Frontal cortex (tissue), 3 donors: ENCODE measurements at regions not wholly inside any gene's neighbourhood (a gene's known extent, or its start where the extent isn't known, plus 50 kb on each side); places are given as distances from the start of the nearest gene placed in this dataset.

Experiments
- DNase-seq, 2 donors: peaks; one replicate each; pipeline ENCODE4 v3.0.0; 2012; ENCODE audit warnings: low spot score in 2 of 2
- FAIRE-seq: peaks from 2 replicates; lab custom pipeline; 2012; peaks lifted over from hg19 to GRCh38; lab: Jason Lieb, UNC
- donor health status: control.
- donor health status: control.
- donor health status: control.

DNA sequence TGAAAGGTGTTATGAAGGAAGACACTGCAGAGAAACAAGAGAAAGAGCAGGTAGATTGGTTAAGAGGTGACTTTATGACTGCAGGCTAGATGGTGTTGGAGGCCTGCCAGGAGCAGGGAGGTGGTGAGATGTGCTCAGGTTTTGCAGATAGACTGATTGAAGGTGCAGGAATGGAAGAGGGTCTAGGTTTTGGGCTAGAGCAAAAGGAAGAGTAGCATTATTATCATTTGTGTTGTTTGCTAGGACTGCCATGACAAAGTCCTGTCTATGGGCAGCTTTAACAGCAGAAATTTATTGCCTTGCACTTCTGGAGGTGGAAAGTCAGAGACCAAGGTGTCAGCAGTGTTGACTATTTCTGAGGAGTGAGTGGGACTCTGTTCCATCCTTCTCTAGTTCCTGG, 172.9 kb upstream of the SOX11 start:
- DNase-seq, result no peak
- no peak for FAIRE-seq

DNA sequence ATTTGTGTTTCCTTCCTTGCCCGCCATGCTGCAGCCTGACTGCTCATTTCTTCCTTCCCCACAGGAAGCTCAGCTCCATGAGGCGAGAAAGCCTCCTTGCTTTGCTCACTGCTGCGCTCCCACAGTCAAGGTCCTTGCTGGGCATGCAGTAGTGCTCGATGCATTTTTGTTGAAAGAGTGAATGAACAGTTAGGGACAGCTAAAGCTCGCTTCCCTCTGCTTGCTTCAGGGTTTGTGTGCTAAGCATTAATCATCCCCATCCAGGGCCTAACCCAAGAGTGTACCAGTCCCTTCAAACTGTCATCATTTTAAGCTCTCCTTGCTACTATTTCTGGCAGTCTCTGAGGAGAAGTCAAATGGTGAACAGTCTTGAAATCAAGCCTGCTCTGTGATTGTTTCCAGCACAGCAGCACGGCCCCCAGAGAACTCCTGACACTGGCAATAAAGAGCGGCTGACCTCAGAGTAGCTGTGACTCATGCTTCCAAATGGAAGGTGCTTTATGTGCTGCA, 171.7 kb upstream of the SOX11 start:
- no peak for DNase-seq
- no peak for FAIRE-seq

DNA sequence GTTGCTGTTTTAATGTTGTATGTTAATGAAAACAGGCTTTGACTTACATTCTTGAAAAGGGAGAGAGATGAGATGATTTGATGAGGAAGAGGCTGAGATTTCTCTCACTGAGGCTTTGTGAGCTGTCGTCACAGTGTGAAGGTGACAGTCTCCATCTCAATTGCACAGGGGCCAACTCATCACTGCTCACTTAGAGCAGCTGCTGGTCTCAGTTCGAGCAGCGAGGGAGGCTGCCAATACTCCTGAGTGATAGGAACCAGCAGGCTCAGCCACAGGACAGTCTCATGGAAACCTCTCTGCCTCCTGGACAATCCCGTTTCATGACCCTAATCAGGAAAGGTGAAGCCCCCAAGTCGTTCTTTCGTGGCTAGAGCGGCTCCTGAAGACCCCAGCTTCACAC, 170.7 kb upstream of the SOX11 start:
- no peak for DNase-seq
- FAIRE-seq, result no peak

DNA sequence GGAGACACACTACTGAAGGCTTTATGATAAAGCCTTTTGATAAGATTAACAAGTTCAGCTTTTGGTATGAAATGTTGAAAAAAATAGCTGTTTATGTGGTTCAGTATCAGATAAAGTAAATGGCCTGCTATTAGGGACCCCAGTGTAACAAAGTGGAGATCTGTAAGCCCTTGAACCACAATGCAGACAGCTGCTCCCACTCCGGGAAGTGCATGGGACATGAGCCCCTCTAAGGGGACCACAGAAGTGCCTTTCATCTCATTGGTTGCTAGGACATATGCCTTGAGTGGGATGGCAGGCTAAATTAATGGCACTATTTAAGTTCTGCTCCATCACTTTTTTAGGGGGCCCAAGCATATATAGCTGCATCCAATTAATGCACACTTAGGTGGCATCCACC, 167.6 kb upstream of the SOX11 start:
- DNase-seq (no peak), FAIRE-seq (no peak)

DNA sequence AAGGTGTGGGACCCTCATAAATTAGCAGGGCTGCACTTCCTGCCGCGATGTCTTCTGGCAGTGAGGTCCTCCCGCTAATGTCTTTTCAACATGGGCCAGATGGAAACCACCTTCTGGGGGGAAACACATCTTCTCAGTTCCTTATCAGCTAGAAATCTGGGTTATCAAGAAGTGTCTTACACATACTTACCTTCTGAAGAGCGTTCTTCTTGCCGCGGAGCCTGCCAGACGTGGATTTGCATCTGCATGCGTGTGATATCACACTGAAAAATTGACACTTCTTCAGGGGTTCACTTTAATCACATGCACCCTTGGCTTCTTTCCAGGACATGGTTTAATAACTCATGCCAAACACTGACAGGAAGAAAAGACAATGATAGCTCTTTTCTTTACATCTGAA, 163.5 kb upstream of the SOX11 start:
- no peak for DNase-seq
- FAIRE-seq, result no peak

DNA sequence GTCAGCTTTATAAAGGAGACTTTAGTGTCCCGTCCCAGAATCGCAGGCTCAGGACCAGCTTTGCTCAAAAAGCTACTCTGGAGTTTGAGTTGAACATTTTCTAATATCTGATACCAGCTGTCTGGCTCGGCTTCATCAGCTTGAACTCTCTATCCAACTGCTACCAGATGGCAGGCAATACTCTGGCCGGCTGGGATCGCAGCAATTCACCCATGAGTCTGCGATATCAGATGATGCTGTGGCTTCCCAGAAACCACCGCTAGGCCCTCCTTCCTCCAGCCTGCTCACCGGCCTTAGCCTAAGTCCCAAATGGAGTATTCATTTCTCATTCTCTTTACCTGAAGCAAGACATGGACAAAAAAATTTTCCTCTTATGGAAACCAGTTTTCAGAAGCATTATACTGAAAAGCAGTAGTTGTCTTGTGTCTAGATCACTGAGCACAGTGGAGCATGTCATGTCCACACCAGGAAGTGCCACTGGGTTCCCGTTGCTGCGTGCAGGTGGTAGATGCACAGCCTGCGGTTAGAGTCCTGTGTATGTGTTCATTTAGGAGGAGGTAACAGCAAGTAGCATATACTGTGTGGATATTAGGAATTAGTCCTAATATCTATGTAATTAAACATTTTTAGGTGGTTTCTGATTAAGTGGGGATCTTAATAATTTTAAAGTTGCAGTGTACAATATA, 162.0 kb upstream of the SOX11 start:
- no peak for FAIRE-seq

DNA sequence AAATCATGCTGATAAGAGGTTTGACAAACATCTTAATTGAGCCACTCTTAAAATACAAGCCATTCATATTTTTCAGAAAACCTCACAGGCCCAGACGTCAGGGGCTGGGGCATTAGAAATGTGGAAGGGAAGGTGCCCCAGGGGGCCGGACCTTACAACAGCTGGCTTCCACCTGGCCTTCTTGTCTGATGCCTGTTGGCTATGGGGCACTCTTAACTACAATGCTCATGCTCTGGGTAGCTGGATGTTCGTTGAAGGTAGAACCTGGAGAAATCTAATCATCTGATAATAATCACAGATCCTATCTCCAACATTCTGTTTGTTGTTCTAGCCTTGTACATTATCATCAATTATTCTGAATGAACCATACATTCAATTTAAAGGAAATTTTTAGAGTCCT, 156.9 kb upstream of the SOX11 start:
- no peak for FAIRE-seq
- DNase-seq, result no peak

More for the DNA sequence above, 162.0 kb upstream of the SOX11 start:
- no peak for DNase-seq

DNA sequence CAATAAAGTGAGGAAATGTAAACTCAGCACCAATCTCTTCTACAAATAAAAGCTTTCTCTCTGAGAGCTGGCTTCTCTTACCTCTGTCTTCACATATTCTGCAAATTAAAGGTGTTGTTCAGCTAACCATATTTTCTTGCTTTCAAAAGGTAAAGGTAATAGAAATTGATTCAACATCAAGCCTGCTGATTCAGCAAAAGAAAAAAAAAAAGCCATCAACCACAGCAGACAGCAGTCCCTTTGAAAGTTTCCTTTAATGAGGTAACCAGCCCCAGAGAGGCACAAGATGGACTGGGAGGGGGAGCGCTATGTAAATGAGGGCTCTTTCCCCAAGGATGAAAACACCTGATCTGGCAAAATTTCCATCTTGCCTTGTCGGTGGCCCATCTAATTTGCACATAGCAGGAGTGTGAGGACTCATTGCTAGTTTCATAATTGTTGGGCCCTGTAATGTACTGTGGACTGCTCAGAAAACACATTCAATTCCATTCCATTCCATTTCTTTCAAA, 154.9 kb upstream of the SOX11 start:
- no peak for DNase-seq

DNA sequence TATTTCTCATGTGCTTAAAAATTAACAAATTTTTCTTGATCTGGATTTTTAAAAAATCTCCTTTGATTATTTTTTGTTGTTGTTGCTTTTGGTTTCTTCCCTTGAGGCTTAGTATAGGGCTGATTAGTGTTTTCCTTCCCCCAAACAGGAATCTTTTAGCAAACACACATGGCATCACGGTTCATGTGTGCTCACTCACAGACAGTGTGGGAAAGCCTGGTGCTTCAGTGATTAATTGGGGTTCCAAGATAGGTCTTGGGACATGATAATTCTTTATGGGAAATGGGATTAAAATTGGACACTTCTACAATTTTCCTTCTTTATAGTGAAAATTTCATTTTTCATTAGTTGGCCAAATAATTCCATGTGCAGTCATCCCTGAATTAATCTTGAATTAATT, 153.9 kb upstream of the SOX11 start:
- DNase-seq, result no peak
- peak; percentile 28 for FAIRE-seq

More for the DNA sequence above, 154.9 kb upstream of the SOX11 start:
- no peak for FAIRE-seq

DNA sequence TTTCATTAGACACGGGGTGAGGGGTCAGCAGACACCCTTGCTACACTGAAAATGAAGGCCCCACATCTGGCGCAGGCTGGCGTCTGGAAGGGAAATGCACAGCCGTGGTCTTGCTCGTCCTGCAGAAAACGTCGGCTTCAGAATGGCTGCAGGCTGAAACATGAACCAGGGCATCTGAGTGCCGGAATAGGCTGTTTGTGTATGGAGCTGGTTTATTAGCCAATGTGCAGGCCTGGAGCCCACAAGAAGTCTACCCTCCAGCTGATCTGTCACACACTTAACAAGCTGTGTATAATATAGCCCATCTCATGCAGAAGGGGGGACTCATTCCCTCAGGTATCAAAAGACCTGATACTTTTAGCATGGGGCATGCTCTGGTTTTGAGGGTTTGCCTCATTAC, 153.4 kb upstream of the SOX11 start:
- FAIRE-seq, result no peak
- no peak for DNase-seq

DNA sequence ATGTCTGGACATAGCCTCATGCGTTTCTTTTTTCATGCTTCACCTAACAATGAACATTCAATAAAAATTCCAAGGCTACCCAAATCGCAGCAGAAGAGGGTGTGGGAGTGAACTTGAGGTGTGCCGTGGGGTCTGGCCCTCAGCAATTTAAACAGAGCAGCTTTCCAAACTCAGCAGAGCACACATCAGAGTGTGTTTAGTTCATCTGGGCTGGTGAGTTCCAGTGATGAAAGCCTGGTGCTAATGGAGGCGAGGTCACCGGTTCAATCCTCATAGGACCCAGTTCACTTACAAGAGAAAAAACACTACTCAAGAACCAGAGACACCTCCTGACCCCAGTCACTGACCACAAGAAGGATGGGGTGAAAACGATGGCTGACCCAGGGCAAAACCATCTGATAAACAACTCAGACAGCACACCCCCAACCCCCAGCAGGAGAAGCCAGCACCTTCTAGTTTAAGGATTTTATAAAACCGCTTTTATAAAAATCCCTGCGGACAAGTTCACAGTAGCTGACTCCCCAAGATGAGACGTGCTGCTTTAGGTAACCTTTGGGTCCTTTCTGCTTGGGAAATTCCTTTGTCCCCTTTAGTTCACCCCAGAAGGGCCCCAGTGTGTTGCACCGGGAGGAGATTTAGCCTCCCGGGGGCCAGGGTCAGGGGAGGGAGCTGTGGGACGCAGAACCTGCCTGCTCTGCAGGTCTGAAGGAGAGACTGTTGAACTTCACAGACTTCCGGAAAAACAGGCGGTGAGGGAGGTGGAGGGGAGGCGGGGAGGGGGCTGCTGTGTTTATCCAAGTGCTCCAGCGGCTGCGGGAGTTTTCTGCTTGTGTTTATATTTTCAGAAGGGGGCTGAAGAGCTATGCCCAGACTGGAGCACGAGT, 152.7 kb upstream of the SOX11 start:
- DNase-seq, result no peak
- FAIRE-seq, result no peak

DNA sequence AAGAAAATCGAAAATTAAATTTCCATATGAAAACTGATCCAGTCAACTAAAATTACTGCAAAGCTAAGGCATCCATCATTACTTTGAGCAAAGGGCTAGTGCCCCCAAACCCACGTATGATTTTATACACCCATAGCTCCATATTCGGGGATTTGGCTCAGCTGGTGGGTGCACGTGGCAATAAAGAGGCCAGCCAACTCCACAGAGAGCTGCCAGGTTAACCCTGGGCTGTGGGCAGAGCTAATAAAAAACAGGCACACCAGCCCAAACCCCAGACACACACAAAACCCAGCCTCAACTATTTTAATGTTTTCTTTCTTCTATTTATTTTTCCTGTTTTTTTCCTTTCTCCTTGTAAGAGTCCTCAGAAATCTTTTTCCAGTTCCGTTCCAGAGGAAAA, 151.3 kb upstream of the SOX11 start:
- DNase-seq, result no peak
- no peak for FAIRE-seq

DNA sequence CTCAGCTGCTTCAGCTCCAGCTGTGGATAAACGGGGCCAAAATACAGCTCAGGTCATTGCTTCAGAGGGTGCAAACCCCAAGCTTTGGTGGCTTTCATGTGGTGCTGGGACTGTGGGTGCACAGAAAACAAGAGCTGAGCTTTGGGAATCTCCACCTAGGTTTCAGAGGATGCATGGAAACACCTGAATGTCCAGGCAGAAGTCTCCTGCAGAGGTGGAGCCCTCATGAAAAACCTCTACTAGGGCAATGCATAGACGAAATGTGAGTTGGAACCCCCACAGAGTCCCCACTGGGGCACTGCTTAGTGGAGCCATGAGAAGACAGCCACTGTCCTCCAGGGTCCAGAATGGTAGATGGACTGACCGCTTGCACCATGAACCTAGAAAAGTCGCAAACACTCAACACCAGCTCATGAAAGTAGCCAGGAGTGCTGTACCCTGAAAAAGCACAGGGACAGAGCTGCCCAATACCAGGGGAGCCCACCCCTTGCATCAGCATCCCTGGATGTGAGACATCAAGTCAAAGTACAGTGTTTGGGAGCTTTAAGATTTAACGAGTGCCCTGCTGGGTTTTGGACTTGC, 147.9 kb upstream of the SOX11 start:
- DNase-seq (no peak), FAIRE-seq (no peak)

DNA sequence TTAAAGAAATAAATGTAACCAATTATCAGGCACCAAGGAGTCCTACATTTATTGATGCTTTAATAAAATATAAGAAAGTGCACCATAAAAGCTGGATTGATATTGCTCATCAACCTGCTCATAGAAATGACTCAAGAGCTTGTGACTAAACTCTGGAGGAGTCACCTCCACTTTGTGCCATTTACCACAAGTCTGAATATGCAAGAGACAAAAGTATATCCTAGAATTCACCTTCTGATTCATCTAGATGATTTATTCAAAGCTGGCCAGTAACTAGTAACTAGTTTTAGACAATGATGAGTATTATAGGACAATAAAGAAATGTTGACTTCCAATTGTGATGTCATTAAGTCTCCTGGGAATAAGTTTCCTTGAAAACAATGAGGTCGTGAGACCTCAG, 146.0 kb upstream of the SOX11 start:
- DNase-seq (no peak), FAIRE-seq (no peak)

DNA sequence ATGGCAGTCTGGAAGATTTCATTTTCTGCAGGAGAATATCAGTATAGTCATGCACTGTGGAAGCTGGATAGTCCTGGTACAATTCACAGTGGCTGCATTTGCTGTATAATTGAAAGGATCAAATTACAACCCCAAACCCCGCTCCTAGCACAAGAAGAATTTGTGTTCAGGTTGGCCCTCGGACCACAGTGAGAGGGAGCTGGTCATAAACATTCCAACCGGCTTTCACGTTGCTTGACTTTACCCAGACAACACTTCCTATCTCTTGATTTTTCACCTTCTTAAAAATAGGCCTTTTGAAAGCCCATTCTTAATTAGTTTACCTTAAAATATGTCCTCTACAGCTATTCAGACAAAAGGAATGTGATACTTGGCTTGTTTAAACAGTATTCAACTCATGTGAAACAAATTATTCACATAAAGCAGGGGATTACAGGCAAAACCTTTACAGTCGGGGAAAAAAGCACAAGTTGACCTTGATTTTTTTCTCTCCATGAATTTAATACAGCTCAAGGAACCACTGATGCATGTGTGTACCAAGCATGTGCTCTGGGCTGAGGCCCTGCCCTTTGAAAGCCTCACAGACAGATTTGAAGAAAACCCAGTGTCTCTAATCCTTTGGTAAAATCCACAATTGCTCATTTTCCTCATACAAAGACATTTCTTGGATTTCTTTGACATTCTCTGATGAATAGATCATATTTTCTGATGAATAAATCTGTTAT, 143.0 kb upstream of the SOX11 start:
- FAIRE-seq (no peak), DNase-seq (no peak)

DNA sequence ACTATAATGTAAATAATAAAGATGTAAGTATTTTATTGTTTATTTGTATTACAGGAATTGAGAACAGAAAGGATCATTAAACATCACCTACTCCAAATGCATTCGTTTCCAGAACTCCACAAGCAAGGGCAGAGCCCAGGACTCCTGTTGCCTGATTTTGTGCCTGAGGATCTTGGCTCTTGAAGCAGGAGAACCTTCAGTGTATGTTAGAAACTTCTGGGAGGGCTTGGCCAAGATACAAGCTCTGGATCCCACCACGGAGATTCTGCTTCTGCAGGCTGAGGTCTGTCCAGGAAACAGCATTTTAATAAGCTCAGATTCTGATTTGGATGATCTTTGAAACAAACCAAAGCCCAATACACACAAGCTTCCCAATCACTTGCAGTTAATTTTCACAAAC, 142.4 kb upstream of the SOX11 start:
- no peak for DNase-seq
- FAIRE-seq, result no peak

DNA sequence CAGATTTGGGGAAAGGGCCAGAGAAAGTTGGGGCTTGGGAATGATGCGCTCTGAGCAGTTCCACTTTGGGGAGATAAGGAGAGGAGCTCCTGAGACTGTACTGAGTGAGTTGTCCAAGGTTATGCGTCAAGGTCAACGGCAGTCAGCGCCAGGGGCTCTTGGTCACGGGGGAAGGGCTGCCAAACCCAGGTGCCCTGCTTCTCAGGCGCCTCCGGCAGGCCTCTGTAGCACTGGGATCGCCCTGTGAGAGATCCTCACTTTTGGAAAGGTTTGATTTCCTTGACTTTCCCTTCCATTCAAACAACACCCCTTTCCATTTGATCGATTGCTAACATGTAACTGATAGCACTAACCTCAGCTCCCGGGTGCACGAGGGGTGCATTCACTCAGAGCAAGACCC, 136.5 kb upstream of the SOX11 start:
- DNase-seq (no peak), FAIRE-seq (no peak)

DNA sequence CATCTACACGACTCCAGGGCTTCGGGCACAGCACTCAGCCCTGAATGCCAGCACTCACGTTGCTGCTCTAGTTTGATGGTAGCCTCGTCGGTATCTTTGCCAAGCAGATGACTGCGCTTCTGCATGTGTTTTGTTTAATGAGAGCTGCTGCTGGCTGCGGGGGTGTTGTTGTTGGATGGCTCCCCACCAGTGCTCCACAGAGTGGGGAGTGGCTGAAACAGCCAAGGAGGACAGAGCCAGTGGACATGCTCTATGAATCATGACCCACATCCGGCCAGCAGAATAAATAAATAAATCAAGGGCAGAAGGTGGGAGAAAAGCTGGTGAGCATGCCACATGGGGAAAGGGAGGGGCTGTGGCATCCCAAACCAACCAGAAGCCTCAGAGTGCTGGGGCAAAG, 131.2 kb upstream of the SOX11 start:
- FAIRE-seq (no peak), DNase-seq (peak in 1 of 2 donors; percentile 17)

DNA sequence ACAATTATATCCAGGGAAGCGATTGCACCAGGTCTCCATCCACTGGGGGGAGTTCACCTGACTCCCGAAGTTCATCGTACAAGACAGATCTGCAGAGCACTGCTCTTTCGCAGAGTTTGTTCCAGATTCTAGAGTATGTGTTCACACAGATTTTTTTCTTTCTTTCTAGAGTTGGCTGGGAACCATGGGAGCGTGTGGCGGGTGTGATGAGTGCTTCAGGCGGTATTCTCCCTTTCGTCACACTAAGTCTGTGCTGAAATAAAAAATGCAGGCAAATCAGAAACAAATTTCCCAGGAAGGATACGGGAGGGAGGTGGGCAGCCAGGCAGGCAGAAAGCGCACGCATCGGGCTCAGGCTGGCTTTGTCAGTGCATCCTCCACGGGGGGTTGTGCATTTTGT, 129.8 kb upstream of the SOX11 start:
- DNase-seq (no peak), FAIRE-seq (no peak)

DNA sequence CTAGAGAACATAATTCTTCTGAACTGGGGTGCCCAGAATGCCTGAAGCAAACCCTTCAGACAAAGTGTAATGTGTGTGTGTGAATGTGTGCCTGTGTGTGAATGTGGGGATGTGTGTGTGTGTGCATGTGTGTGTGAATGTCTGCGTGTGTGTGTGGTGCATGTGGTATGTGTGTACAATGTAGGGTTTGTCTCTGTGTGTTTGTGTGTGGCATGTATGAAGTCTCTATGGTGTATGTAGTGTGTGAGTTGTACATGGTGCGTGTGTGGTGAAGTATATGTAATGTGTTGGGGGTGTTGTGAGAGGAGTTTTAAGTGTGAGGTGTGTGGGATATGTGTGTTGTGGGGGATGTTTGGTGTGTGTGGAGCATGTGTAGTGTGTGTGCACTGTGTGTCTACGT, 129.3 kb upstream of the SOX11 start:
- DNase-seq, result no peak
- no peak for FAIRE-seq
